LNCaP clone FGC (cell line): ENCODE measurements at regions not wholly inside any gene's neighbourhood (a gene's known extent, or its start where the extent isn't known, plus 50 kb on each side); places are given as distances from the start of the nearest gene placed in this dataset.

Source experiments
- DNase-seq: peaks from one replicate; pipeline ENCODE4 v3.0.0-alpha.2; 2011; ENCODE audit warnings: low read depth
- H3K4me3 ChIP-seq: 2 replicates; pipeline ENCODE4 v1.5.1; 2011; ENCODE audit warnings: mild to moderate bottlenecking, low read depth, low read length, control low read depth
- CTCF ChIP-seq: IDR thresholded peaks from 2 replicates; pipeline ENCODE4 v1.5.1; 2012; ENCODE audit warnings: mild to moderate bottlenecking; ENCODE audit not compliant: control insufficient read depth, insufficient read depth; ENCODE audit errors: extremely low read depth

- no peak for DNase-seq
- H3K4me3 ChIP-seq: no peak overlapping the region
- no peak for TF ChIP-seq CTCF
These were observed 372.7 kb upstream of the CNR1 start for GRCh38 chr6:88538840-88539239.

- no peak overlapping the region for H3K4me3 ChIP-seq
- no peak for DNase-seq
- TF ChIP-seq CTCF: no peak
These were observed 372.1 kb upstream of the CNR1 start for GRCh38 chr6:88538130-88538706.

- TF ChIP-seq CTCF: no peak
- no peak overlapping the region for H3K4me3 ChIP-seq
- no peak for DNase-seq
These were observed 370.0 kb upstream of the CNR1 start for GRCh38 chr6:88536071-88536625.

- no peak for TF ChIP-seq CTCF
- no peak for DNase-seq
These were observed 369.2 kb upstream of the CNR1 start for GRCh38 chr6:88535306-88535705.

GRCh38 chr6:88532241-88532860 lies 366.2 kb upstream of the CNR1 start:
- no peak overlapping the region for H3K4me3 ChIP-seq
- no peak for DNase-seq
- TF ChIP-seq CTCF: no peak

More at GRCh38 chr6:88535306-88535705, 369.2 kb upstream of the CNR1 start:
- no peak overlapping the region for H3K4me3 ChIP-seq

GRCh38 chr6:88529726-88530125 lies 363.6 kb upstream of the CNR1 start:
- H3K4me3 ChIP-seq: no peak overlapping the region
- DNase-seq: no peak
- TF ChIP-seq CTCF: no peak
